ENCODE measurements at regions not wholly inside any gene's neighbourhood (a gene's known extent, or its start where the extent isn't known, plus 50 kb on each side); places are given as distances from the start of the nearest gene placed in this dataset.

DNA sequence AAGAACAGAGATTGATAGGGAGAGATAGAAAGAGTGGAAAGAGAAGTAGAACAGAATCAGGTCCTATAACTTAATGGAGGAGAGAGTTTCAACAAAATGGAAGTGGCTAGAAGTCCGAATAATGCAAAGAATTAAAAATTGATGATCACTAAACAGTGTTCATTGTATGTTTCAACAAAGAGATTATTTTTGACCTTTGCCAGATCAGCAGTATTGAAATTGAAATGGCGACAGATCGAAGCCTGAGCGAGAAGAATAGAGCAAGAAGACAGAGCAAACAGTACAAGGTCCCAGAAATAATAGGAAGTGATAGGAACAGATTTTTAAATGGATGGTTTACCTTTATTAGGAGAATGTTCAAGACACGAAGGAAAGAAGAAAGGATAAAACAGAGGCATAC lies 1012.8 kb upstream of the FBXO33 start:
- no peaks in the 10 kb centered on the region for H4K20me1 ChIP-seq (ENCODE audit: insufficient read depth, low read length)
- H3K4me3 ChIP-seq (replicated peaks in 1 of 3; ENCODE audit: low read depth in 2 of 3, low read length in 3 of 3), result no peak overlapping the region
- H3K27me3 ChIP-seq (ENCODE audit: control insufficient read depth in 2 of 2, insufficient read depth in 2 of 2, low read length in 2 of 2), result no peaks in the 10 kb centered on the region
- H3K4me1 ChIP-seq (ENCODE audit: control insufficient read depth in 1 of 2, insufficient read depth in 2 of 2, low read length in 2 of 2), result no peaks in the 10 kb centered on the region
- Mint-ChIP-seq H3K27me3 (ENCODE audit: low read depth in 3 of 3) (peaks cover 0 to 1% (median 0%) of the 10 kb centered on the region in 3 donors), H3K4me3 (no peak overlapping the region), H3K4me1 (no peaks in the 10 kb centered on the region), H3K27ac (no peak overlapping the region), H3K36me3 (no peaks in the 10 kb centered on the region), H3K9me3 (peaks cover 0 to 2% (median 2%) of the 10 kb centered on the region in 7 donors)
- no peak overlapping the region for H2AFZ ChIP-seq (ENCODE audit: insufficient read depth, low read depth, low read length, poor library complexity, severe bottlenecking)
- H3K27ac ChIP-seq (ENCODE audit: low read depth in 1 of 2, low read length in 2 of 2), result no peak overlapping the region
- TF ChIP-seq, protein P1, sequence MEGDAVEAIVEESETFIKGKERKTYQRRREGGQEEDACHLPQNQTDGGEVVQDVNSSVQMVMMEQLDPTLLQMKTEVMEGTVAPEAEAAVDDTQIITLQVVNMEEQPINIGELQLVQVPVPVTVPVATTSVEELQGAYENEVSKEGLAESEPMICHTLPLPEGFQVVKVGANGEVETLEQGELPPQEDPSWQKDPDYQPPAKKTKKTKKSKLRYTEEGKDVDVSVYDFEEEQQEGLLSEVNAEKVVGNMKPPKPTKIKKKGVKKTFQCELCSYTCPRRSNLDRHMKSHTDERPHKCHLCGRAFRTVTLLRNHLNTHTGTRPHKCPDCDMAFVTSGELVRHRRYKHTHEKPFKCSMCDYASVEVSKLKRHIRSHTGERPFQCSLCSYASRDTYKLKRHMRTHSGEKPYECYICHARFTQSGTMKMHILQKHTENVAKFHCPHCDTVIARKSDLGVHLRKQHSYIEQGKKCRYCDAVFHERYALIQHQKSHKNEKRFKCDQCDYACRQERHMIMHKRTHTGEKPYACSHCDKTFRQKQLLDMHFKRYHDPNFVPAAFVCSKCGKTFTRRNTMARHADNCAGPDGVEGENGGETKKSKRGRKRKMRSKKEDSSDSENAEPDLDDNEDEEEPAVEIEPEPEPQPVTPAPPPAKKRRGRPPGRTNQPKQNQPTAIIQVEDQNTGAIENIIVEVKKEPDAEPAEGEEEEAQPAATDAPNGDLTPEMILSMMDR (IDR thresholded peaks at IDR 0.05), result no peak
- no peaks in the 10 kb centered on the region for H3K36me3 ChIP-seq (replicated peaks in 1 of 2; ENCODE audit: control insufficient read depth in 1 of 2, insufficient read depth in 2 of 2, low read length in 2 of 2)
- no peak overlapping the region for H3K9ac ChIP-seq (ENCODE audit: insufficient read depth, low read length, poor library complexity, severe bottlenecking)
- DNase-seq, result no peak
- H3K4me2 ChIP-seq (replicated peaks; ENCODE audit: extremely low read depth, low read length, poor library complexity, severe bottlenecking), result no peak overlapping the region
- H3K9me3 ChIP-seq (replicated peaks in 1 of 2; ENCODE audit: control insufficient read depth in 1 of 2, insufficient read depth in 1 of 2, low read length in 2 of 2), result peaks cover 0 to 5% of the 10 kb centered on the region in 2 donors
- intact Hi-C loops (cut with micrococcal nuclease), result no loop called here
- H3K79me2 ChIP-seq (ENCODE audit: insufficient read depth, low read length), result no peaks in the 10 kb centered on the region
- WGBS (ENCODE audit: insufficient coverage), result no CpG with 5 or more reads among the region's 5 CpGs

DNA sequence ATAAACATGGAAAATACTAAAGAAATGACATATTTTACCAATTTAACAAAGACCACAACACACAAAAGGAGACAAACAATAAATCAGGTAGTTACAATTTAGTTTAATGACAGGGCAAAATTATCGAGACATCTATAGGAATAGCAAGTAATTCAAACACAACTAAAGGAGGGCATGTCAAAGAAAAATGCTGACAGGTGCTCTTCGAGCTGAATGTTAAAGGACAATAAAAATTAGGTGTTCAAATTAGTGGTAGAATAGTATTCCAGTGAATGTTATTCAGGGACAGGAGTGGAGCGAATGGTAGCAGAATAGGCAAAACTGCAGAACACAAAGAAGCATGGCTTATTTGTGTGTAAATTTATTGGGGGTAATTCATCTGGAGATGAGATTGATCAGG lies 1004.3 kb upstream of the FBXO33 start:
- no peaks in the 10 kb centered on the region for H3K27me3 ChIP-seq (ENCODE audit: control insufficient read depth in 2 of 2, insufficient read depth in 2 of 2, low read length in 2 of 2)
- no peak overlapping the region for H3K27ac Mint-ChIP-seq
- no peak for DNase-seq
- H3K79me2 ChIP-seq (ENCODE audit: insufficient read depth, low read length), result no peaks in the 10 kb centered on the region
- H3K27ac ChIP-seq (ENCODE audit: low read depth in 1 of 2, low read length in 2 of 2), result no peak overlapping the region
- H3K4me1 ChIP-seq (ENCODE audit: control insufficient read depth in 1 of 2, insufficient read depth in 2 of 2, low read length in 2 of 2), result no peaks in the 10 kb centered on the region
- H3K4me3 Mint-ChIP-seq, result no peak overlapping the region
- no peak overlapping the region for H3K4me3 ChIP-seq (replicated peaks in 1 of 3; ENCODE audit: low read depth in 2 of 3, low read length in 3 of 3)
- no peaks in the 10 kb centered on the region for H3K36me3 Mint-ChIP-seq
- 73% methylated on average over 2 of the region's 3 CpGs for WGBS (ENCODE audit: insufficient coverage)
- intact Hi-C loops (cut with micrococcal nuclease), result no loop called here
- H2AFZ ChIP-seq (ENCODE audit: insufficient read depth, low read depth, low read length, poor library complexity, severe bottlenecking), result no peak overlapping the region
- H3K4me1 Mint-ChIP-seq, result no peaks in the 10 kb centered on the region
- no peak overlapping the region for H3K9ac ChIP-seq (ENCODE audit: insufficient read depth, low read length, poor library complexity, severe bottlenecking)
- H4K20me1 ChIP-seq (ENCODE audit: insufficient read depth, low read length), result no peaks in the 10 kb centered on the region
- H3K36me3 ChIP-seq (replicated peaks in 1 of 2; ENCODE audit: control insufficient read depth in 1 of 2, insufficient read depth in 2 of 2, low read length in 2 of 2), result no peaks in the 10 kb centered on the region
- TF ChIP-seq, protein P1 (IDR thresholded peaks at IDR 0.05), result no peak
- no peak overlapping the region for H3K4me2 ChIP-seq (replicated peaks; ENCODE audit: extremely low read depth, low read length, poor library complexity, severe bottlenecking)
- H3K9me3 Mint-ChIP-seq, result peaks cover 0 to 1% (median 0%) of the 10 kb centered on the region in 7 donors
- H3K27me3 Mint-ChIP-seq (ENCODE audit: low read depth in 3 of 3), result no peaks in the 10 kb centered on the region
- no peaks in the 10 kb centered on the region for H3K9me3 ChIP-seq (replicated peaks in 1 of 2; ENCODE audit: control insufficient read depth in 1 of 2, insufficient read depth in 1 of 2, low read length in 2 of 2)
